ENCODE measurements at regions not wholly inside any gene's neighbourhood (a gene's known extent, or its start where the extent isn't known, plus 50 kb on each side); places are given as distances from the start of the nearest gene placed in this dataset.

DNA sequence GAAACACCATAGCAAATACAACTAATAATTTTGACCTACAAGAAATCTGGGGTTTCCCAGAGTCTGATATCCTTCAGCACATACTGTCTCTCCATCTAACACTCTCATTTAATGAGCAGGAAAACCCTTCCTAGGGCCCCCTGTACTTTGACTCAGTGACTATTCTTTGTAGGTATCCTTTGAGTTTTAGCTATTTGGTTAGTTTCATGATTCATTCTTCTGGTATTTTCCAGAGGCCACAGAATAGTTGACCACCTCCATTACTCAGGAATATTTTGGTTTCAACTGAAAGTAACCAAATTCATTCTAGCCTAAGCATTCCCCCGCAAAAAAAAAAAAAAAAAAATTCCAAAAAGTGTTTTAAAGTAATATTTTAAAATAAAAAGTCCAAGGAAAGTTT lies 140.0 kb downstream of the IDS start:
- TF ChIP-seq, protein P1, sequence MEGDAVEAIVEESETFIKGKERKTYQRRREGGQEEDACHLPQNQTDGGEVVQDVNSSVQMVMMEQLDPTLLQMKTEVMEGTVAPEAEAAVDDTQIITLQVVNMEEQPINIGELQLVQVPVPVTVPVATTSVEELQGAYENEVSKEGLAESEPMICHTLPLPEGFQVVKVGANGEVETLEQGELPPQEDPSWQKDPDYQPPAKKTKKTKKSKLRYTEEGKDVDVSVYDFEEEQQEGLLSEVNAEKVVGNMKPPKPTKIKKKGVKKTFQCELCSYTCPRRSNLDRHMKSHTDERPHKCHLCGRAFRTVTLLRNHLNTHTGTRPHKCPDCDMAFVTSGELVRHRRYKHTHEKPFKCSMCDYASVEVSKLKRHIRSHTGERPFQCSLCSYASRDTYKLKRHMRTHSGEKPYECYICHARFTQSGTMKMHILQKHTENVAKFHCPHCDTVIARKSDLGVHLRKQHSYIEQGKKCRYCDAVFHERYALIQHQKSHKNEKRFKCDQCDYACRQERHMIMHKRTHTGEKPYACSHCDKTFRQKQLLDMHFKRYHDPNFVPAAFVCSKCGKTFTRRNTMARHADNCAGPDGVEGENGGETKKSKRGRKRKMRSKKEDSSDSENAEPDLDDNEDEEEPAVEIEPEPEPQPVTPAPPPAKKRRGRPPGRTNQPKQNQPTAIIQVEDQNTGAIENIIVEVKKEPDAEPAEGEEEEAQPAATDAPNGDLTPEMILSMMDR (IDR thresholded peaks at IDR 0.05): no peak
- no peak for TF ChIP-seq POLR2A (IDR thresholded peaks at IDR 0.05)

All from thyroid gland (tissue), 4 donors.